Liver (tissue), 3 donors: ENCODE measurements at regions not wholly inside any gene's neighbourhood (a gene's known extent, or its start where the extent isn't known, plus 50 kb on each side); places are given as distances from the start of the nearest gene placed in this dataset.

ENCODE experiments used
- ATF3 ChIP-seq: IDR thresholded peaks from 2 replicates; pipeline ENCODE4 v1.6.1; 2016; ENCODE audit warnings: antibody characterized with exemption
- CTCF ChIP-seq: fragments of 150-350 bp; IDR thresholded peaks from 2 replicates; pipeline ENCODE4 v1.5.1; 2017; ENCODE audit warnings: improper control_type of control experiment, low read depth, low read length; ENCODE audit not compliant: missing input control
- GABPA ChIP-seq, 2 donors: IDR thresholded peaks in 1 of 2; conservative IDR thresholded peaks in 1 of 2; 2 replicates each; pipeline ENCODE4 v1.6.1; 2016; ENCODE audit warnings: antibody characterized with exemption in 2 of 2, mild to moderate bottlenecking in 1 of 2, moderate library complexity in 1 of 2
- HNF4A ChIP-seq, 2 donors: conservative IDR thresholded peaks; 2 replicates each; pipeline ENCODE4 v1.6.1; 2016; ENCODE audit warnings: antibody characterized with exemption in 2 of 2, mild to moderate bottlenecking in 2 of 2
- JUND ChIP-seq, 2 donors: IDR thresholded peaks; 2 replicates each; pipeline ENCODE4 v1.6.1; 2016; ENCODE audit warnings: antibody characterized with exemption in 2 of 2
- NR2F2 ChIP-seq: IDR thresholded peaks from 2 replicates; pipeline ENCODE4 v1.6.1; 2016; ENCODE audit warnings: antibody characterized with exemption
- RAD21 ChIP-seq, 2 donors: IDR thresholded peaks; 2 replicates each; pipeline ENCODE4 v1.6.1; 2016; ENCODE audit warnings: antibody characterized with exemption in 2 of 2, mild to moderate bottlenecking in 2 of 2
- REST ChIP-seq: IDR thresholded peaks from 2 replicates; pipeline ENCODE4 v1.6.1; 2016; ENCODE audit warnings: antibody characterized with exemption, mild to moderate bottlenecking
- RXRA ChIP-seq, 2 donors: IDR thresholded peaks; 2 replicates each; pipeline ENCODE4 v1.6.1; 2017 to 2018; ENCODE audit warnings: antibody characterized with exemption in 2 of 2, mild to moderate bottlenecking in 1 of 2
- SP1 ChIP-seq: IDR thresholded peaks from 2 replicates; pipeline ENCODE4 v1.6.1; 2018; ENCODE audit warnings: antibody characterized with exemption, mild to moderate bottlenecking
- TAF1 ChIP-seq: conservative IDR thresholded peaks from 2 replicates; pipeline ENCODE4 v1.6.1; 2016; ENCODE audit warnings: antibody characterized with exemption, mild to moderate bottlenecking
- YY1 ChIP-seq: IDR thresholded peaks from 2 replicates; pipeline ENCODE4 v1.6.1; 2016; ENCODE audit warnings: antibody characterized with exemption, mild to moderate bottlenecking
- ZBTB33 ChIP-seq: IDR thresholded peaks from 2 replicates; pipeline ENCODE4 v1.6.1; 2016; ENCODE audit warnings: antibody characterized with exemption
- donor health status: healthy.
- donor health status: healthy.

GRCh38 chr18:27695052-27695451 lies 481.9 kb downstream of the CDH2 start:
- TF ChIP-seq GABPA (IDR thresholded peaks at IDR 0.05 in 1 of 2, conservative IDR thresholded peaks at IDR 0.05 in 1 of 2) = no peak
- TF ChIP-seq TAF1 = no peak
- TF ChIP-seq RAD21 (IDR thresholded peaks at IDR 0.05) = no peak
- TF ChIP-seq HNF4A (conservative IDR thresholded peaks at IDR 0.05) = no peak
- TF ChIP-seq CTCF = no peak
- TF ChIP-seq REST = no peak
- no peak for TF ChIP-seq ATF3
- no peak for TF ChIP-seq JUND (IDR thresholded peaks at IDR 0.05)
- no peak for TF ChIP-seq YY1
- TF ChIP-seq RXRA (IDR thresholded peaks at IDR 0.05) = no peak
- TF ChIP-seq ZBTB33 = no peak
- no peak for TF ChIP-seq NR2F2
- TF ChIP-seq SP1 = no peak
